ENCODE measurements at regions not wholly inside any gene's neighbourhood (a gene's known extent, or its start where the extent isn't known, plus 50 kb on each side); places are given as distances from the start of the nearest gene placed in this dataset.

DNA sequence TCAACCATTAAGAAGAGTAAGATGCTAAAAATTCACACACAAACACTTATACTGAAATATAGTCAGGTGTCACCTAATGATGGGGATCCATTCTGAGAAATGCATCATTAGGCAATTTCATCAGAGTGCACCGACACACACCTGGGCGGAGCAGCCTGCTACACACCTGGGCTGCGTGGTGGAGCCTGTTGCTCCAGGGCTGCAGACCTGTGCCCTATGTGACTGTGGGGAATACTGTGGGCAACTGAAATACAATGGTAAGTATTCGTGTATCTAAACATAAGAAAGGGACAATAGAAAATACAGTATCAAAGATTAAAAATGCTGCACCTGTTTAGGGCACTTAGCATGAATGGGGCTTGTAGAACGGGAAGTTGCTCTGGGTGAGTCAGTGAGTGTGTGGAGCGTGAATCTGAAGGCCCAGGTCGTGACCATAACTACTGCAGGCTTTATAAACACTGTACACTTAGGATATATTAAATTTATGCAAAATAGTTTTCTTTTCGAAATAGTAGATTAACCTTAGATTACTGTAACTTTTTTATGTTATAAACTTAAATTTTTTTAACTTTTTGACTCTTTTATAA lies 124.4 kb upstream of the AFDN start:
- TF ChIP-seq, protein P1, sequence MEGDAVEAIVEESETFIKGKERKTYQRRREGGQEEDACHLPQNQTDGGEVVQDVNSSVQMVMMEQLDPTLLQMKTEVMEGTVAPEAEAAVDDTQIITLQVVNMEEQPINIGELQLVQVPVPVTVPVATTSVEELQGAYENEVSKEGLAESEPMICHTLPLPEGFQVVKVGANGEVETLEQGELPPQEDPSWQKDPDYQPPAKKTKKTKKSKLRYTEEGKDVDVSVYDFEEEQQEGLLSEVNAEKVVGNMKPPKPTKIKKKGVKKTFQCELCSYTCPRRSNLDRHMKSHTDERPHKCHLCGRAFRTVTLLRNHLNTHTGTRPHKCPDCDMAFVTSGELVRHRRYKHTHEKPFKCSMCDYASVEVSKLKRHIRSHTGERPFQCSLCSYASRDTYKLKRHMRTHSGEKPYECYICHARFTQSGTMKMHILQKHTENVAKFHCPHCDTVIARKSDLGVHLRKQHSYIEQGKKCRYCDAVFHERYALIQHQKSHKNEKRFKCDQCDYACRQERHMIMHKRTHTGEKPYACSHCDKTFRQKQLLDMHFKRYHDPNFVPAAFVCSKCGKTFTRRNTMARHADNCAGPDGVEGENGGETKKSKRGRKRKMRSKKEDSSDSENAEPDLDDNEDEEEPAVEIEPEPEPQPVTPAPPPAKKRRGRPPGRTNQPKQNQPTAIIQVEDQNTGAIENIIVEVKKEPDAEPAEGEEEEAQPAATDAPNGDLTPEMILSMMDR (IDR thresholded peaks at IDR 0.05): no peak
- DNase-seq: no peak
- Histone ChIP-seq H3K9me3 (replicated peaks in 1 of 3) (no peaks in the 10 kb centered on the region), H3K36me3 (replicated peaks in 1 of 2) (no peaks in the 10 kb centered on the region), H3K4me1 (replicated peaks in 1 of 2) (peaks cover 0 to 6% of the 10 kb centered on the region in 2 donors), H3K27ac (no peak overlapping the region), H3K27me3 (no peaks in the 10 kb centered on the region), H3K4me3 (no peak overlapping the region)
- intact Hi-C loops (cut with DNase I): no loop called here
- WGBS, 4 donors: 83 to 90% (median 88%) methylated on average over 8 of the region's 8 CpGs

DNA sequence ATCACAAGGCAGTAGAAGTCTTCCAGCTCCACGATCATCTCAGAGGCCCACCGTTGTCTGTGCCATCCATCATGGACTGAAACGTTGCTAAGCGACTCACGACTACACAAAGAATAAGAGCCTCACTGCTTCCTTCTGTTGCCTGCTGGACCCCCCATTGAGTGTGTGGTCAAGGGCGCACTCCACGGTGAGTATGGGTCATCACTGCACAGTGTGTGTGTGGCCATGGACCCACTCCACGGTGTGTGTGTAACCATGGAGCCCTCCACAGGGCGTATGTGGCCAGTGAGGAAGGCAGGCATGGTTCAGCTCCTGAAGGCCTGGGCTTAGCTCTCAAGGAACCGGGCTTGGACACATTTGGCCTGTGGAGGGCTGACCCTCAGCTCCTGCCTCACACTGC lies 123.4 kb upstream of the AFDN start:
- TF ChIP-seq, protein P1 (IDR thresholded peaks at IDR 0.05): no peak
- no peak for TF ChIP-seq POLR2A (IDR thresholded peaks at IDR 0.05)
- peak in 1 of 7 donors; percentile 15 for DNase-seq
- H3K36me3 ChIP-seq (replicated peaks in 1 of 2): no peaks in the 10 kb centered on the region
- peaks cover 0 to 6% of the 10 kb centered on the region in 2 donors for H3K4me1 ChIP-seq (replicated peaks in 1 of 2)
- intact Hi-C loops (cut with DNase I): no loop called here
- 68 to 88% (median 85%) methylated on average over 6 to 10 of the region's 10 CpGs for WGBS, 4 donors
- H3K4me3 ChIP-seq: no peak overlapping the region
- H3K27ac ChIP-seq: no peak overlapping the region
- H3K27me3 ChIP-seq: no peaks in the 10 kb centered on the region
- no peaks in the 10 kb centered on the region for H3K9me3 ChIP-seq (replicated peaks in 1 of 3)

DNA sequence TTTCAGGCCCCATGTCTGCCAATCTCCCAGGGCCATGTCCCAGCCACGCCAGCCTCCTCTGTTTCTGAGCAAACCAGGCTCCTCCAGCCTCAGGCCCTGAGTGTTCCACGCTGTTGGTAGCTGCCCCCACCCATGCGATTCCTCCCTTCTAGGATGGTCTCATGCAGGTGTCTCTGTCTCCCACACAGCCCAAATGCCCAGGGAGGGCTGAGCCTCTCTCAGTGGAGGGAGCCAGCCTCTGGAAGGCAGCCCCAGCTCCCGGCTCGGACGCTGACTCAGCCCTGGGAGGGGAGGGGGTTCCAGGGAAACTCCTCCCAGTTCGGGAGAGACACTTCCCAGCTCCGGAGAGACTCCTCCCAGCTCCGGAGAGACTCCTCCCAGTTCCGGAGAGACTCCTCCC lies 122.9 kb upstream of the AFDN start:
- Histone ChIP-seq H3K9me3 (replicated peaks in 1 of 3) (no peaks in the 10 kb centered on the region), H3K4me1 (replicated peaks in 1 of 2) (peaks cover 0 to 5% of the 10 kb centered on the region in 2 donors), H3K36me3 (replicated peaks in 1 of 2) (no peaks in the 10 kb centered on the region), H3K27me3 (no peaks in the 10 kb centered on the region), H3K4me3 (no peak overlapping the region), H3K27ac (no peak overlapping the region)
- 82 to 89% (median 87%) methylated on average over 5 to 10 of the region's 10 CpGs for WGBS, 4 donors
- TF ChIP-seq, protein P1 (IDR thresholded peaks at IDR 0.05): no peak
- no peak for TF ChIP-seq POLR2A (IDR thresholded peaks at IDR 0.05)
- intact Hi-C loops (cut with DNase I): no loop called here
- peak in 1 of 7 donors; percentile 6 for DNase-seq

DNA sequence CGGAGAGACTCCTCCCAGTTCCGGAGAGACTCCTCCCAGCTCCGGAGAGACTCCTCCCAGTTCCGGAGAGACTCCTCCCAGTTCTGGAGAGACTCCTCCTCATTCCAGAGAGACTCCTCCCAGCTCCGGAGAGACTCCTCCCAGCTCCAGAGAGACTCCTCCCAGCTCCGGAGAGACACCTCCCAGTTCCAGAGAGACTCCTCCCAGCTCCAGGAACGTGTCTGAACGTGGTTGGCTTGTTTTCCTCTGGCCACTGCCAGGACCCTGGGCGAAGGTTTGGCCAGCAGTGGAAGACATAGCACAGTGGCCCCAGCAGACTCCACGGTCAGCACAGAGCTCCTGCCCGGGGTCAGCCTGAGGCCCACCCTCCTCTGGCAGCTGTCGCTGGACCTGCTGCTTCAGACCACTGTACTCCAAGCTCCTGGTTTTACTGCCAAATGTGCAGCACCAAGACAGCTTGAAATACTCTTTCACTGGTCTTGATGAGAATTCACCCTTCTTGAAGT lies 122.3 kb upstream of the AFDN start:
- intact Hi-C loops (cut with DNase I): no loop called here
- no peak overlapping the region for H3K4me3 ChIP-seq
- DNase-seq: peak in 1 of 7 donors; percentile 8
- TF ChIP-seq POLR2A (IDR thresholded peaks at IDR 0.05): no peak
- TF ChIP-seq, protein P1 (IDR thresholded peaks at IDR 0.05): no peak
- no peaks in the 10 kb centered on the region for H3K4me1 ChIP-seq (replicated peaks in 1 of 2)
- no peaks in the 10 kb centered on the region for H3K27me3 ChIP-seq
- no peaks in the 10 kb centered on the region for H3K36me3 ChIP-seq (replicated peaks in 1 of 2)
- no peaks in the 10 kb centered on the region for H3K9me3 ChIP-seq (replicated peaks in 1 of 3)
- no peak overlapping the region for H3K27ac ChIP-seq
- WGBS, 4 donors: 67 to 82% (median 76%) methylated on average over 6 to 12 of the region's 12 CpGs

All from adrenal gland (tissue), 9 donors.